ENCODE measurements at regions not wholly inside any gene's neighbourhood (a gene's known extent, or its start where the extent isn't known, plus 50 kb on each side); places are given as distances from the start of the nearest gene placed in this dataset.

DNA sequence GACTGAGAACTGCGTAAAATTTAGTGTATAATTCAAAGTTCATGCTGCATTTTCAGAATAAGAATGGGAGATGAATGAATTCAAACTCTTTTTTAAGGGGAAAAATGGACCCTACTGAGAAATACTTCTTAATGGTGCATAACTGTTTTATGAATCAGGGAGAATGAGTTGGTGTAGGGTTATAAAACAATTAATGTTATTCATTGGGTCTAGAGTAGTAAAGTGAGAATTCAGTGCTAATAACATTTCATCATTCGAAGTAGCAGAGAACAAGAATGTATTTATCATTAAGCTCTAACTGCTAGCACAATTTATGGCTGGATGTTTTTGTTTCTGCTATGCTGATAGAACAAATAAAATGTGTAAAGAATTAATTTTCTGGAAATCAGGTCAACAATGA is 310.2 kb downstream of the SLITRK5 start:
- intact Hi-C loops (cut with micrococcal nuclease), result no loop called here
- no peaks in the 10 kb centered on the region for H3K9me2 ChIP-seq (ENCODE audit: insufficient read depth)
- no peaks in the 10 kb centered on the region for H3K36me3 ChIP-seq (ENCODE audit: control insufficient read depth in 1 of 2, insufficient read depth in 2 of 2, low read length in 2 of 2)
- no peaks in the 10 kb centered on the region for H3K4me1 ChIP-seq (ENCODE audit: control insufficient read depth in 1 of 2, insufficient read depth in 2 of 2, low read length in 2 of 2)
- no peak overlapping the region for H3K27ac ChIP-seq (ENCODE audit: low read depth, low read length)
- H3K4me3 ChIP-seq (replicated peaks in 1 of 2; ENCODE audit: low read depth in 1 of 2, low read length in 2 of 2), result no peak overlapping the region
- ATAC-seq, result no peak
- no peak overlapping the region for H2AFZ ChIP-seq (ENCODE audit: low read depth, low read length, poor library complexity, severe bottlenecking)
- ChIA-PET POLR2A (no interaction called here), RAD21 (ENCODE audit: low non-redundant PET in 1 of 2, low total read pairs in 2 of 2, uncharacterized antibody in 2 of 2, unreplicated experiment in 2 of 2) (no interaction called here), CTCF (no interaction called here)
- TF ChIP-seq EZH2phosphoT487 (IDR thresholded peaks at IDR 0.05; ENCODE audit: borderline replicate concordance) (no peak), TCF7L2 (IDR thresholded peaks at IDR 0.05; ENCODE audit: borderline replicate concordance, extremely low read depth, insufficient read depth, insufficient read length) (no peak), POLR2A (IDR thresholded peaks at IDR 0.05; ENCODE audit: borderline replicate concordance, extremely low read depth, insufficient read depth, insufficient read length) (no peak), ZNF274 (IDR thresholded peaks at IDR 0.05; ENCODE audit: low read depth, low read length) (no peak), RAD21 (IDR thresholded peaks at IDR 0.05; ENCODE audit: low read depth) (no peak), SP1 (IDR thresholded peaks at IDR 0.05; ENCODE audit: low read depth) (no peak), EZH2 (IDR thresholded peaks at IDR 0.05) (no peak), SIN3A (IDR thresholded peaks at IDR 0.05; ENCODE audit: low read depth) (no peak)
- TF ChIP-seq, protein P1, sequence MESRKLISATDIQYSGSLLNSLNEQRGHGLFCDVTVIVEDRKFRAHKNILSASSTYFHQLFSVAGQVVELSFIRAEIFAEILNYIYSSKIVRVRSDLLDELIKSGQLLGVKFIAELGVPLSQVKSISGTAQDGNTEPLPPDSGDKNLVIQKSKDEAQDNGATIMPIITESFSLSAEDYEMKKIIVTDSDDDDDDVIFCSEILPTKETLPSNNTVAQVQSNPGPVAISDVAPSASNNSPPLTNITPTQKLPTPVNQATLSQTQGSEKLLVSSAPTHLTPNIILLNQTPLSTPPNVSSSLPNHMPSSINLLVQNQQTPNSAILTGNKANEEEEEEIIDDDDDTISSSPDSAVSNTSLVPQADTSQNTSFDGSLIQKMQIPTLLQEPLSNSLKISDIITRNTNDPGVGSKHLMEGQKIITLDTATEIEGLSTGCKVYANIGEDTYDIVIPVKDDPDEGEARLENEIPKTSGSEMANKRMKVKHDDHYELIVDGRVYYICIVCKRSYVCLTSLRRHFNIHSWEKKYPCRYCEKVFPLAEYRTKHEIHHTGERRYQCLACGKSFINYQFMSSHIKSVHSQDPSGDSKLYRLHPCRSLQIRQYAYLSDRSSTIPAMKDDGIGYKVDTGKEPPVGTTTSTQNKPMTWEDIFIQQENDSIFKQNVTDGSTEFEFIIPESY (IDR thresholded peaks at IDR 0.05; ENCODE audit: extremely low read depth, insufficient replicate concordance, low read length), result no peak
- H4K20me1 ChIP-seq (ENCODE audit: insufficient read depth), result no peaks in the 10 kb centered on the region
- H3K27me3 ChIP-seq (ENCODE audit: insufficient read depth, low read length), result no peaks in the 10 kb centered on the region
- H3K9ac ChIP-seq (ENCODE audit: low read length), result no peak overlapping the region
- peaks cover 0 to 7% of the 10 kb centered on the region in 2 experiments; a peak in 1 of 4 replicates for H3K9me3 ChIP-seq (ENCODE audit: control insufficient read depth in 1 of 2, insufficient read depth in 1 of 2, low read depth in 1 of 2, low read length in 2 of 2)
- no peak for DNase-seq (ENCODE audit: low read depth, low spot score)
- no peak overlapping the region for H3K4me2 ChIP-seq (ENCODE audit: low read length)
- H3K79me2 ChIP-seq (ENCODE audit: insufficient read depth, low read length), result no peaks in the 10 kb centered on the region
- no TSS peak for BruUV-seq (replicated peaks)

DNA sequence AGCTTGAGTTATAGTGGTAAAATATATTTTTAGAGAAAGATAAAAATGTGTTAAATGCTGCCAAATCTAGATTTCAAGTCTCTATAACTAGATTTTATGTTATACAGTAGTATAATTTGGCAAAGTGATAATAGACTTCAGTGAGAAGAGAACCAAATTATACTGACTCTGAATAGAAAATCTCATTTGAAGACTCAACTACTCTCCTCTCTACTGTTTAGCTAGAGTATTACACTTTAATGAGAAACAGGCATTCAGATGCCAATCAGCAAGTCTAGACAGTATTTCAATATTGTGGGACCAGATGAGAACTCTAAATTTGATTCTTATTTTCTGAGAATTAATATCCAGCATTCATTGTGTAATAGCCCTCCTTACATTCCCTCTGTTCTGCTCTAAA is 311.2 kb downstream of the SLITRK5 start:
- H3K4me1 ChIP-seq (ENCODE audit: control insufficient read depth in 1 of 2, insufficient read depth in 2 of 2, low read length in 2 of 2), result no peaks in the 10 kb centered on the region
- no peak overlapping the region for H3K4me3 ChIP-seq (replicated peaks in 1 of 2; ENCODE audit: low read depth in 1 of 2, low read length in 2 of 2)
- no peaks in the 10 kb centered on the region for H3K36me3 ChIP-seq (ENCODE audit: control insufficient read depth in 1 of 2, insufficient read depth in 2 of 2, low read length in 2 of 2)
- no peak overlapping the region for H3K4me2 ChIP-seq (ENCODE audit: low read length)
- ATAC-seq (no peak), DNase-seq (ENCODE audit: low read depth, low spot score) (no peak)
- H3K27ac ChIP-seq (ENCODE audit: low read depth, low read length), result no peak overlapping the region
- H3K9me2 ChIP-seq (ENCODE audit: insufficient read depth), result no peaks in the 10 kb centered on the region
- H3K9ac ChIP-seq (ENCODE audit: low read length), result no peak overlapping the region
- H3K79me2 ChIP-seq (ENCODE audit: insufficient read depth, low read length), result no peaks in the 10 kb centered on the region
- H3K9me3 ChIP-seq (ENCODE audit: control insufficient read depth in 1 of 2, insufficient read depth in 1 of 2, low read depth in 1 of 2, low read length in 2 of 2), result peaks cover 0 to 7% of the 10 kb centered on the region in 2 experiments; a peak in 1 of 4 replicates
- ChIA-PET CTCF (no interaction called here), POLR2A (no interaction called here), RAD21 (ENCODE audit: low non-redundant PET in 1 of 2, low total read pairs in 2 of 2, uncharacterized antibody in 2 of 2, unreplicated experiment in 2 of 2) (no interaction called here)
- intact Hi-C loops (cut with micrococcal nuclease), result no loop called here
- no peaks in the 10 kb centered on the region for H4K20me1 ChIP-seq (ENCODE audit: insufficient read depth)
- H3K27me3 ChIP-seq (ENCODE audit: insufficient read depth, low read length), result no peaks in the 10 kb centered on the region
- no peak overlapping the region for H2AFZ ChIP-seq (ENCODE audit: low read depth, low read length, poor library complexity, severe bottlenecking)
- BruUV-seq (replicated peaks), result no TSS peak
- no peak for TF ChIP-seq POLR2AphosphoS5 (IDR thresholded peaks at IDR 0.05; ENCODE audit: low read depth, low read length)
- TF ChIP-seq CBX3 (IDR thresholded peaks at IDR 0.05; ENCODE audit: low read depth), result no peak
- no peak for TF ChIP-seq EZH2 (IDR thresholded peaks at IDR 0.05)
- TF ChIP-seq ZFX (IDR thresholded peaks at IDR 0.05), result no peak
- TF ChIP-seq SP1 (IDR thresholded peaks at IDR 0.05; ENCODE audit: low read depth), result no peak
- TF ChIP-seq, protein P2, sequence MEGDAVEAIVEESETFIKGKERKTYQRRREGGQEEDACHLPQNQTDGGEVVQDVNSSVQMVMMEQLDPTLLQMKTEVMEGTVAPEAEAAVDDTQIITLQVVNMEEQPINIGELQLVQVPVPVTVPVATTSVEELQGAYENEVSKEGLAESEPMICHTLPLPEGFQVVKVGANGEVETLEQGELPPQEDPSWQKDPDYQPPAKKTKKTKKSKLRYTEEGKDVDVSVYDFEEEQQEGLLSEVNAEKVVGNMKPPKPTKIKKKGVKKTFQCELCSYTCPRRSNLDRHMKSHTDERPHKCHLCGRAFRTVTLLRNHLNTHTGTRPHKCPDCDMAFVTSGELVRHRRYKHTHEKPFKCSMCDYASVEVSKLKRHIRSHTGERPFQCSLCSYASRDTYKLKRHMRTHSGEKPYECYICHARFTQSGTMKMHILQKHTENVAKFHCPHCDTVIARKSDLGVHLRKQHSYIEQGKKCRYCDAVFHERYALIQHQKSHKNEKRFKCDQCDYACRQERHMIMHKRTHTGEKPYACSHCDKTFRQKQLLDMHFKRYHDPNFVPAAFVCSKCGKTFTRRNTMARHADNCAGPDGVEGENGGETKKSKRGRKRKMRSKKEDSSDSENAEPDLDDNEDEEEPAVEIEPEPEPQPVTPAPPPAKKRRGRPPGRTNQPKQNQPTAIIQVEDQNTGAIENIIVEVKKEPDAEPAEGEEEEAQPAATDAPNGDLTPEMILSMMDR (IDR thresholded peaks at IDR 0.05 in 2 of 3, conservative IDR thresholded peaks at IDR 0.05 in 1 of 3; ENCODE audit: borderline replicate concordance in 1 of 3, insufficient read depth in 1 of 3, low read depth in 2 of 3, low read length in 2 of 3), result no peak
- no peak for TF ChIP-seq YY1 (IDR thresholded peaks at IDR 0.05; ENCODE audit: extremely low read depth, insufficient replicate concordance, low read depth, low read length)
- TF ChIP-seq EZH2phosphoT487 (IDR thresholded peaks at IDR 0.05; ENCODE audit: borderline replicate concordance), result no peak
- no peak for TF ChIP-seq TCF7L2 (IDR thresholded peaks at IDR 0.05; ENCODE audit: borderline replicate concordance, extremely low read depth, insufficient read depth, insufficient read length)
- TF ChIP-seq, protein P3, sequence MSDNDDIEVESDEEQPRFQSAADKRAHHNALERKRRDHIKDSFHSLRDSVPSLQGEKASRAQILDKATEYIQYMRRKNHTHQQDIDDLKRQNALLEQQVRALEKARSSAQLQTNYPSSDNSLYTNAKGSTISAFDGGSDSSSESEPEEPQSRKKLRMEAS (IDR thresholded peaks at IDR 0.05), result no peak
- no peak for TF ChIP-seq ELF1 (IDR thresholded peaks at IDR 0.05; ENCODE audit: borderline replicate concordance, low read depth)
- TF ChIP-seq POLR2A (IDR thresholded peaks at IDR 0.05; ENCODE audit: borderline replicate concordance, extremely low read depth, insufficient read depth, insufficient read length), result no peak
- no peak for TF ChIP-seq FOSL1 (IDR thresholded peaks at IDR 0.05; ENCODE audit: low read depth)
- TF ChIP-seq JUND (IDR thresholded peaks at IDR 0.05), result no peak

All from HCT116 (cell line).